ENCODE measurements at regions not wholly inside any gene's neighbourhood (a gene's known extent, or its start where the extent isn't known, plus 50 kb on each side); places are given as distances from the start of the nearest gene placed in this dataset.
A peak's percentile ranks its signal among the peaks of the same experiment; 100 is the strongest.
"Not testable (repeated sequence)": the region's sequence is repeated elsewhere in the genome, so short reads cannot be mapped to it uniquely, and the experiment has no call there.

DNA sequence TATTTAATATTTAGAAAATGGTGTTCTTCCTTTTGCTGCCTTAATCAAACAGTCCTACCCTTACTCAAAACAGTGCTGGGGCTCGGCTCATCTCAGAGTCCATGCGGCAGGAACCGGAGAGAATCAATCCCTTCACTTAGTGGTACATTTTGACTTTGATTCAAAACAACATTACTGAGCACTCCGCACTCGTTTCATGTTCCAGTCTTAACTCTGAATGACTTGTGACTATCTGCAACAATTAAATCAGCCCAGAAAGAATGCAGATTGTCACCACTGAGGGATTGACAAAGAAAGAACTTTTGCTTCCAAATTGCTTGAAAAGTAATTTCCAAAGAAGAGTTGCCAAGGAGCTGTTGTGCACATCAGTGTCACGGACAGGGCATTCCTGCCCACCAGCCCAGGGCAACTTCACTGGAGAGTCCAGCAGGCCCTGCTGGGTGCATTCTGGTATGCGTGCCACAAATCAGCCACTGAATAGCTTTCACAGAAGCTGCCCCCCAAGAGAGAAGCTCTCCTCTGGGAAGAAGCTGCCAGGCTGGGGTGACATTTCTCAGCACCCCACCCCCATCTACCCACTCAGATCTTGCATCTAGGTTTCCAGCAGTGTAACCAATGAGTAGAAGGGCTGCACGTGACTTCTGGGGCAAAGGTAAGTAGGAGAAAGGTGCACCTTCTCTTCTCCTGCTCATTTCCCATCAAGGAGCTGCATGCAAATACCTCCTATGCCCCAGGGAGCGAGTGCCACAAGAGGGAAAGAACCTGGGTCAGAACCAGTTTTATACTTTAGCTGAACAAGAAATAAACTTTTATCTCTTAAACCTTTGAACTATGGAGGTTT is 84.6 kb upstream of the ATP8B1 start:
- DNase-seq (ENCODE audit: low read depth in 3 of 3, low spot score in 2 of 3): no peak

DNA sequence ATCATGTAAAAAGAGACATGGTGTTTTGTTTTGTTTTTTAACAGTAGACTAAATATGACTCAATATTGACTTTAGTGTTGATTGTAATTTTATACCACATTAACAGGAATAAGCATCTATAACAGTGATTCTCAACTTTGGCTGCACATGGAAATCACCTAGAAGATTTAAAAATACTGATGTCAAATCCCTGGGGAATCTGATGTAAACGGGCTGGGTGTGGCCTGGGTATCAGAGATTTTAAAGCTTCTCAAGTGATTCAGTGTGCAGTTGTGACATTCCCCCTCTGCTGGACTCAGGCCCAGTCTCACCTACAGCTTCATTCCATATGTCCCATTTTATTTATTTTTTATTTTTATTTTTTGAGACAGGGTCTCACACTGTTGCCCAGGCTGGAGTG is 82.8 kb upstream of the ATP8B1 start:
- no peak for DNase-seq (ENCODE audit: low read depth in 3 of 3, low spot score in 2 of 3)

DNA sequence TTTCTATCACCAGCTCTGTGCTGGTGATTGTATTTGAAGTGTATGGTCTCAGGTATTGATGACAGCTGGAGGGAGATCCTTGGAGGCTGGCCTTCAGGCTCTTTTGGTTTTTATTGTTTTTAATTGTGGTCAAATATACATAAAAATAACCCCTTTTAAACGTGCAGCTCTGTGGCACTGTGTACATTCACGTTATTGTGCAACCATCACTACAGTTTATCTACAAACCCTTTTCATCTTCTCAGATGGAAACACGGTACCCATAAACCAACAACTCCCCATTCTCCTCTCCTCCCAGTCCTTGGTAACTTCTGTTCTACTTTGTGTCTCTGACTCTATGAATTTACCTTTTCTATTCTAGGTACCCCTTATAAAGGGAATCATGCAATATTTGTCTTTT is 79.3 kb upstream of the ATP8B1 start:
- DNase-seq (ENCODE audit: low read depth in 3 of 3, low spot score in 2 of 3): no peak

DNA sequence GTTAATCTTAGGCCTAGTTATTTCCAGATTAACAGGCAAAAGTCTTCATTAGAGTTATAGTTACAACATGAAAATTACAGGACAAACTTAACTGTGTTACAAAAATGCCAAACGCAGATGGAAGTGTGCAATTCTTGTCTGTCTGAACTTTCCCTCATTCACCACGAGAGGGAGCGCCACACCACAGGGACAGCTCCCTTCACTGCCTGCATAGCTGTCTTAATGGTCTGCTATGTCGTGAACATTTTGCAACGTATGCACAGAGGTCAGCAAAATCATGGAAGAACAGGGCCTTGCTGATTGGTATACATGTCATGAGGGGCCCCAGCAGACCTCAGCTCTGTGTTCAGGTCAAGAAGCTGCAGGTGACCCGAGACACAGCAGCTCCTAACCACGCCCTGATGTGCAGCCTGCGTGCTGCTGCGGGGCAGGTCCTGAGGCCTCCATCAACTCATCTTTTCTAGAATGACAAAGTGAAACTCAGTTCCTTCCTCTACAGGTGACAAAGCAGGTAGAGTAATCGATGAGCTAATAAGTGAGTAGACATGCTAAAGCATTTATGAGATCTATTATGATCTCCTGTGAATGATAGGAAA is 78.8 kb upstream of the ATP8B1 start:
- DNase-seq (ENCODE audit: low read depth in 3 of 3, low spot score in 2 of 3): peak; percentile 40 to 64 (median 51)

DNA sequence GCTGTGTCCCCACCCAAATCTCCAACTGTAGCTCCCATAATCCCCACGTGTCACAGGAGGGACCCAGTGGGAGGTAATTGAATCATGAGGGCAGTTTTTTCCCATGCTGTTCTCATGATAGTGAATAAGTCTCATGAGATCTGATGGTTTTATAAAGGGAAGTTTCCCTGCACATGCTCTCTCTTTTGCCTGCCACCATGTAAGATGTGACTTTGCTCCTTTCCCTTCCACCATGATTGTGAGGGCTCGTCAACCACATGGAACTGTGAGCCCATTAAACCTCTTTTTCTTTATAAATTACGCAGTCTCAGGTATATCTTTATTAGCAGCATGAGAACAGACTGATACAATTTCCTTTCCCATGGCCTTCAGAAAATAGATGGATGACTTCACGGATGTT is 76.8 kb upstream of the ATP8B1 start:
- DNase-seq (ENCODE audit: low read depth in 3 of 3, low spot score in 2 of 3): not testable (repeated sequence)

DNA sequence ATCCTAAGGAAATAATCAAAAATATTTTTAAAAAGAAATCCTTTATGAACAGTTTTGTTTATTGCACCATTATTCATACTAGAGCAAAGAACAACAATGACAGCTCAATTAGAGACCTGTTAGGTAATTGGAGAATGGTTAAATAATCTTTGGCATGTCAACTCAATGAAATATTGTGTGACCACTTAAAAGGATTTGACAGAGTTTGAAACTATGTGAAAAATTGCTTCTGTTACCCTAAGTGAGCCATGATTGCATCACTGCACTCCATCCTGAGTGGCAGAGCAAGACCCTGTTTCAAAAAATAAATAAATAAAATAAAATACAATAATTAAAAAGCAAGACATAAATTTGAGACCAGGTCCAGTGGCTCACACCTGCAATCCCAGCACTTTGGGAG is 66.1 kb upstream of the ATP8B1 start:
- no peak for DNase-seq (ENCODE audit: low read depth in 3 of 3, low spot score in 2 of 3)

DNA sequence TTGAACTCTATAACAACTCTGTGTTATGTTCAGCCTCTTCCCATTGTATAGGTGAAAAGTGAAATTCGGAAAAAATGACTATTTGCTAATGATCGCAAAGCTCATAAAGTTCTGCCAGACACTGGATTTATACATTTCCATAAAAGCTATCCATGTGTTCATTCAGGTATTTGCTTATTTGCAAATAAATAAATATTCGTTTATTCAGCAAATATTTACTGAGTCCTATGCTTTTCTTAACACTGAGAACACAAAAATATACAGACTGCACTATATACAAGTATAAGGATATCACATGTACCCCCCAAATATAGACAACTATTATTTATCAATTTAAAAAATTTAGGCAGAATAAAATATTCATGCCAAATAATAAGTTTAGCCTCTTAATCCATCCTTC is 63.2 kb upstream of the ATP8B1 start:
- DNase-seq (ENCODE audit: low read depth in 3 of 3, low spot score in 2 of 3): no peak

DNA sequence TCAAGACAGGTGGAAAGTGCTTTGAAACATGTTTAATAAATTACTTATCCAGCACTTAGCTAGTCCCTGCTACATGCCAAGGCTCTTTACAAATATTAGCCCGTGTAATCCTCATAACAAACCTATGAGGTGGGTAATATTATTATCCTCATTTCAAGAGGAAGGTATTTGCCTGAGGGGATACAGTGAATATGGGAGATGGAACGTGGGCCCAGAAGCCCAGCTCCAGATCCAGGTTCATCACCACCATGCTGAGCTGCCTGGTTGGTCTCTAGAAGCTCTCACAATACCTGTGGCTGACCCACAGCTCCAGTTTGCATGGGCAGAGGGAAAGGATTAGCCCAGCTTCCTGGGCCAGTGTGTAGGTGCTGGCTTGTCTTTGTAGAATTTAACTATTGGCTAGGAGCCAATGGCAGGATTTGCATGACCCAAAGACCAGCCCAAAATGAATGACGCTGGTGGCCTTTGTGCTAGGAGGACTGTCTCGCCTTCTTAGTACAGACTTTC is 61.6 kb upstream of the ATP8B1 start:
- DNase-seq (ENCODE audit: low read depth in 3 of 3, low spot score in 2 of 3): no peak

DNA sequence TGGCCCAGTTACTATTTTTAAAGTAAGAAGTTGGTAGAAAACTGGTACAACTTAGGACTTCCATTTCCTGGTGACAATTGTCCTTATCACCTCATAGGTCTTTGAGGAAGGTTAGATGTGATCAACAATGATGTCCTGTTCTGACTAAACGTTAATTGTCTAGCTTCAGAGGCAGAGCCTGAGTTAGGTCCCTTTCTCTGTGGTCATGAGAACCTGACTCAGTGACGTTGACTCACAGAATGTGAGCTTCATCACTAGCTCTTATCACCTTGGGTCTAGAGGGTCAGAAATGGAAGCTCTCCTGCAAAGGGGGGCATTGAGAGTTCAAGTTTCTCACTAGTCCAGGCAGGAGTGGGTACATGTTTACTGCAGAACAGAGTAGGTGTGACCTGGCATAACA is 60.6 kb upstream of the ATP8B1 start:
- DNase-seq (ENCODE audit: low read depth in 3 of 3, low spot score in 2 of 3): no peak

DNA sequence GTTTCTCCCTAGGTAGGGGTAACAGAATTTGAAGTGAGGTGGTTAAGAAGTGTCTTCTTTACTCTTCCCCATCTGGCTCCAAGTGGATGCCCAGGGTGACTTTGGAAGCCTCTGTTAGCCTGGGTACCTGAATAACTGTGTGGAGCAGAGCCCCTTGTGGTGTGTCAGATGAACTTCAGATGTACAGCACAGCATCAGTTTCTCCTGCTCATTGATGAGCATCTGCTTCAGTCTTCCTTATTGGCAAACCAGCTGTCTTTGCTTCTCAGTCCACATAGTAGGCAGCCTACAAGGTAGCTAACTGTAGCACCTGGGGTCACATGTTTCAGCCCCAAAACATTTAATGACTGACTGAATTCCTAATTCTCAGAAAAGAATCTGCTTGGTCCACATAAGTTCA is 56.2 kb upstream of the ATP8B1 start:
- DNase-seq (ENCODE audit: low read depth in 3 of 3, low spot score in 2 of 3): no peak

DNA sequence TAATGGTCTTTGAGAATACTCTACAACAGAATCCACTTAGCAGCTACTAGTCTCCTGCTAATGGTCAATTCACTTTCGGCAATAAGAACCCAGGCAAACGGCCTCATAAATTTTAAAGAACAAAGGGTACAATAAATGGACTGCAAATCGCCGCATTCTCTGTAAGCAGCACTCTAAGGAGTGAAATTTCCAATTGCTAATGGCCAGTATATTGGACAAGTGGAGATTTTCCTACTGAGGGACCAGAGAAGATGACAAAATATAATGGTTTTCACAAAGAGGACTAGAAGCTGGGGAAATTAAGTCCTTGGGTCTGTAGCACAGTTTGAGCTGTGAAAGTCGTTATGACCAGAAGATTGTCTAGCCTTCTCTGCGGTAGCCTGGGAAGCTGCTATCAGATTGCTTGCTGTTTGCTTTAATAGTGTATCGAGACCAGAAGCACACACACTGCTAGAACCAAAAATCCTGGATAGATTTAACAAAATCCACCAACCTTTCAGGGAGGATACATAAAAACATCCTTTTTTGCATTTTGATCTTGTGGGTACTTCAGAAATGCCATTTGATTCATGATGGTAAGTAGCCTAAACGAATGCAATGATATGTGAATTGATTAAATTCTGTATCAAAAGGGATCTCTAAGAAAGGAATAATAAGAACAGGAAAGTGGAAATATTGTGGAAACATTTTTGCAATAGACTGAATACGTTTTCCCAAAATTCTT is 53.6 kb upstream of the ATP8B1 start:
- DNase-seq (ENCODE audit: low read depth in 3 of 3, low spot score in 2 of 3): no peak

DNA sequence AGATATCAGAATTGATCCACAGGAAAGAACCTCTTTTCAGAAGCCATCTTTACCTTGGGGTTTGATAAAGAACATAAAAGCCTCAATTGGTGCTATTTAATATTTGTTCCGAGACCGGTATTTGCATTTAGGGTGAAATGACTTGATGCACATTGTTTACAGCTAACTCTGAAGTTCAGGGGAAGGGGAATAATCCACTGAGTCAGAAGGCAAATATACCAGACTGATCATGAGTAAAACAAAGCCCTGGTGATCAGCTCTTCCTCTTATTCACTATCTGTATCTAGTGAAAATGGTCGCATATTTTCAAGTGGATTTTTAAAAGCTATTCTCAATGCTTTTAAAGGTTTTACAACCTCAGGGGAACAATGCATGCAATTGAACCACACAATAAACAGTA is 53.0 kb upstream of the ATP8B1 start:
- DNase-seq (ENCODE audit: low read depth in 3 of 3, low spot score in 2 of 3): no peak

DNA sequence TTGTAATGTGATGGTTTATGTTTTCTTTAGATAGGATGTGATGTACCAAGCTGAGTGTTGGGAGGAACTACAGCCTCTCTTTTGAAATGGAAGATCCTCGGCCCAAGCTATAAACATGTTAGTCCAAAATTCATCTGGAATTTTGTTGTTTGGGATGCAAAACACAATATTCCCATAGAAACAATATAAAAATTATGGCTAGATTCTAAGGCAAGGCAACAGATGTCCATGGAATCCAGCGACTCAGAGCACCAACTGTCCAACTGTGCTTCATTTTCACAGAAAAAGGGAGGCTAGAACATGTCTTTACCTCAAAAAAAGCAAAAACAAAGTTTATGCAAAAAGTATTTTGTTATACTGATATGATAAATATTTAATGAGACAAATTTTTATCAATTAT is 52.4 kb upstream of the ATP8B1 start:
- DNase-seq (ENCODE audit: low read depth in 3 of 3, low spot score in 2 of 3): no peak

DNA sequence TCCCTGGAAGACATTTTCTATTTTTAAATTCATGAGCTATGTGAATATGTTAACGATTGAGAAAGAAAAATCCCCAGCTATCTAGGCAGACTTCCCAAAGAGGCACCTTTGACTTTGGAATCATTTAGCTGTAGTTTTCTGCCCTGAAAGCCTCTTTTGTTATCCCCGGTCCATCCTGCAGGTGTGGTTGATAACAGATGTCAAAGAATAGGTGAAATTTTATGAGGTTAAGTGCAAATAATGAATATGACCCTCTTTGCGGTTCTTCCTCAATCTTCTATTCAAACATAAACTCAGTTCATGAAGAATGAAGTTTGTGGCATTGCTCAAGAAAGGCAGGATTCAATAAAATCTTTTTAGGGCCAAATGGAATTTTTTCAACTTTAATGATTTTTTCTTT is 51.6 kb upstream of the ATP8B1 start:
- DNase-seq (ENCODE audit: low read depth in 3 of 3, low spot score in 2 of 3): no peak

DNA sequence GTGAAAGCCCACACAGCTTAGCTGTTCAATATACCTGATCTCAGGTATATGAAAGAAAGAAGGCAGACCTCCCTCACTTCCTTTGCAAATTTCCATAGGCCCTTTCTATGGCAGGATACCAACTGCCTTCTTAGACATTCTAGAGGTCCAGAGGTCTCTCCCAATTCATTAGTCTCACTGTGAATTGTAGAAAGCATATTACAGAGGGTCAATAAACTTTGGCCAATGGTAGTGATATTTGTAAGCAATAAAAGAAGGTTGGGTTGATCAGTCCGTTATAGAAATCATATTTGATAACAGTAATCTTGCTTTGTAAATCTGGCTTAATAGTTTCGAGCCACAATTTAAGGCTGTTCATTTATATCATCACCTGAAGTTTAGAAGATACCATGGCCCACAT is 50.7 kb upstream of the ATP8B1 start:
- DNase-seq (ENCODE audit: low read depth in 3 of 3, low spot score in 2 of 3): no peak

DNA sequence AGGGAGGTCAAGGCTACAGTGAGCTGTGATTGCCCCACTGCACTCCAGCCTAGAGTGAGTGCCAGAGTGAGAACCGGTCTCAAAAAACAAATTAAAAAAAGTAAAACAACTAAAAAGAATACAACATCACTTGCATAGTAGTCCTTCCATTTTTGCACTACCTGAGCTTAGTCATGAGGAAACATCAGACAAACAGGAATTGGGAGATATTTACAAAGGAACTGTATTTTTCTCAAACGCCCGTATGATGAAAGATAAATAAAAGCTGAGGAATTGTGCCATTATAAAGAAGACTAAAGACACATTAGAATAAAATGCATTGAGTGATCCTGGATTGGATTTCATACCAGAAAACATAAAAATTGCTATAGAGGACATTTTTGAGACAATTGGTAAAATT is 50.0 kb upstream of the ATP8B1 start:
- no peak for DNase-seq (ENCODE audit: low read depth in 3 of 3, low spot score in 2 of 3)
